Cardiac muscle cell (in vitro differentiated cells and primary cell): ENCODE measurements at regions not wholly inside any gene's neighbourhood (a gene's known extent, or its start where the extent isn't known, plus 50 kb on each side); places are given as distances from the start of the nearest gene placed in this dataset.

ENCODE experiments used
- DNase-seq, 2 donors: peaks; one replicate each; pipeline versions ENCODE4 v3.0.0 to v3.0.0-alpha.2; 2010 to 2017; ENCODE audit warnings: low read depth in 1 of 2, low spot score in 1 of 2
- H3K27ac ChIP-seq: fragments of 200-600 bp; sonication (generic); 2 replicates; pipeline ENCODE4 v1.5.1; 2016
- H3K27me3 ChIP-seq: fragments of 200-600 bp; sonication (generic); 2 replicates; pipeline ENCODE4 v1.6.0; 2016; ENCODE audit warnings: control low read depth
- H3K36me3 ChIP-seq: fragments of 200-600 bp; sonication (generic); 2 replicates; pipeline ENCODE4 v1.5.1; 2016; ENCODE audit warnings: control low read depth
- H3K4me1 ChIP-seq: fragments of 200-600 bp; sonication (generic); 2 replicates; pipeline ENCODE4 v1.8.1; 2017; ENCODE audit warnings: low read depth, mild to moderate bottlenecking, mixed run types
- H3K4me3 ChIP-seq: fragments of 200-600 bp; sonication (generic); 2 replicates; pipeline ENCODE4 v1.5.1; 2016; ENCODE audit warnings: mild to moderate bottlenecking
- H3K9me3 ChIP-seq: fragments of 200-600 bp; sonication (generic); 2 replicates; pipeline ENCODE4 v1.5.1; 2017; ENCODE audit warnings: low read depth, mild to moderate bottlenecking, control low read depth
- CTCF ChIP-seq: IDR thresholded peaks from 2 replicates; pipeline ENCODE4 v1.5.1; 2012; ENCODE audit warnings: low read depth, mild to moderate bottlenecking, low read length

DNA sequence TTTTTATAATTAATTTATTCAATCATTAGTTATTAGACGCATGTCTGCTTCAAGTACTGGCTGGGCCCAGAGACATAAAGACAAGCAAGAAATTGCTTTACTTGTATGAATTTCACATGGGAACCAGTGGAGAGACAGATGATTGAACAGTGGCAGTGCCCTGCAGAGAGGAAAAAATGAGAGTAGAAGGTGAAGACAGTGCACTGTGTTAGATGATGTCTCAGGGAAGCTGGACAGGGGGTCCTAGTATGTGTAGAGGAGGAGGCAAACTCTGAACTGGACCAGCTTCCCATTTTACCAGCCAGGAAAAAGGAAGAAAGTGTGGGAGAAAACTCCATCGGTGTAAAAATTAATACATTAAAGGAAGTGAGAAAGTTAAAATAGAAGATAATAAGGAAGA is 126.0 kb downstream of the BACH1 start:
- Histone ChIP-seq H3K27ac (no peak overlapping the region), H3K4me3 (no peak overlapping the region), H3K9me3 (no peaks in the 10 kb centered on the region), H3K4me1 (no peaks in the 10 kb centered on the region), H3K27me3 (no peaks in the 10 kb centered on the region), H3K36me3 (no peaks in the 10 kb centered on the region)
- DNase-seq, result no peak
- no peak for TF ChIP-seq CTCF

DNA sequence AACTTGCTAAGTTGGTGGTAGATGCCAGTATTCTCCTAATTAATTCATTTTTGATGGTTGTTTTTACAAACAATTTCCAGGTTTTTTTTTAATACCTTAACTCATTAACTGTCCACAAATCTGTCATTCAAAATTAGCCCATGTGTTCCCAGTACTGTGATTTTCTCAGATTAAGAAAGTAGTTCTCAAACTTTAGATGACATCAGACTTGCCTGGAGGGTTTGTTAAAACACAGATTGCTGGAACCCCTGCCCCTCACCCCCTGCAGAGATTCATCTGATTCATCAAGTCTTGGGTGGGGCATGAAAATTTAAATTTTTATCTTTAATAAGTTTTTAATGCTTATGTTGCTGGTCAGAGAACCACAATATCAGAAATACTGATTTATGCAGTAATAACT is 130.5 kb downstream of the BACH1 start:
- Histone ChIP-seq H3K36me3 (no peaks in the 10 kb centered on the region), H3K27me3 (no peaks in the 10 kb centered on the region), H3K4me1 (no peaks in the 10 kb centered on the region), H3K4me3 (no peak overlapping the region), H3K9me3 (no peaks in the 10 kb centered on the region), H3K27ac (no peak overlapping the region)
- DNase-seq, result no peak
- no peak for TF ChIP-seq CTCF

- Histone ChIP-seq H3K4me1 (no peaks in the 10 kb centered on the region), H3K27me3 (no peaks in the 10 kb centered on the region), H3K9me3 (no peaks in the 10 kb centered on the region), H3K36me3 (no peaks in the 10 kb centered on the region), H3K27ac (no peak overlapping the region), H3K4me3 (no peak overlapping the region)
- no peak for TF ChIP-seq CTCF
- DNase-seq, result no peak
Observed at GRCh38 chr21:29430030-29430429, 131.3 kb downstream of the BACH1 start.

GRCh38 chr21:29430576-29430975 is 131.9 kb downstream of the BACH1 start:
- no peaks in the 10 kb centered on the region for H3K27me3 ChIP-seq
- no peaks in the 10 kb centered on the region for H3K9me3 ChIP-seq
- no peak for TF ChIP-seq CTCF
- H3K36me3 ChIP-seq, result no peaks in the 10 kb centered on the region
- H3K27ac ChIP-seq, result no peak overlapping the region
- DNase-seq, result no peak
- H3K4me1 ChIP-seq, result no peaks in the 10 kb centered on the region
- no peak overlapping the region for H3K4me3 ChIP-seq

- Histone ChIP-seq H3K36me3 (no peaks in the 10 kb centered on the region), H3K4me1 (no peaks in the 10 kb centered on the region), H3K27ac (no peak overlapping the region), H3K9me3 (no peaks in the 10 kb centered on the region), H3K27me3 (no peaks in the 10 kb centered on the region), H3K4me3 (no peak overlapping the region)
- TF ChIP-seq CTCF, result no peak
- DNase-seq, result no peak
Observed at GRCh38 chr21:29431178-29431577, 132.5 kb downstream of the BACH1 start.

- no peaks in the 10 kb centered on the region for H3K4me1 ChIP-seq
- H3K27me3 ChIP-seq, result no peaks in the 10 kb centered on the region
- H3K4me3 ChIP-seq, result no peak overlapping the region
- DNase-seq, result no peak
- H3K36me3 ChIP-seq, result no peaks in the 10 kb centered on the region
- H3K9me3 ChIP-seq, result no peaks in the 10 kb centered on the region
- TF ChIP-seq CTCF, result no peak
- no peak overlapping the region for H3K27ac ChIP-seq
Observed at GRCh38 chr21:29431680-29432079, 133.0 kb downstream of the BACH1 start.
